Retinal pigment epithelial cell (primary cell): ENCODE measurements at regions not wholly inside any gene's neighbourhood (a gene's known extent, or its start where the extent isn't known, plus 50 kb on each side); places are given as distances from the start of the nearest gene placed in this dataset.
A peak's percentile ranks its signal among the peaks of the same experiment; 100 is the strongest.

Experiments used
- DNase-seq: peaks from one replicate; pipeline ENCODE4 v3.0.0-alpha.2; 2010; ENCODE audit warnings: low read depth
- H3K4me3 ChIP-seq: 2 replicates; pipeline ENCODE4 v1.5.1; 2011; ENCODE audit warnings: mild to moderate bottlenecking, low read length, control low read depth, moderate library complexity
- TF ChIP-seq, protein P1 (sequence below): conservative IDR thresholded peaks from 2 replicates; pipeline ENCODE4 v1.5.1; 2011; ENCODE audit warnings: low read depth, low read length, control low read depth, inconsistent platforms

DNA sequence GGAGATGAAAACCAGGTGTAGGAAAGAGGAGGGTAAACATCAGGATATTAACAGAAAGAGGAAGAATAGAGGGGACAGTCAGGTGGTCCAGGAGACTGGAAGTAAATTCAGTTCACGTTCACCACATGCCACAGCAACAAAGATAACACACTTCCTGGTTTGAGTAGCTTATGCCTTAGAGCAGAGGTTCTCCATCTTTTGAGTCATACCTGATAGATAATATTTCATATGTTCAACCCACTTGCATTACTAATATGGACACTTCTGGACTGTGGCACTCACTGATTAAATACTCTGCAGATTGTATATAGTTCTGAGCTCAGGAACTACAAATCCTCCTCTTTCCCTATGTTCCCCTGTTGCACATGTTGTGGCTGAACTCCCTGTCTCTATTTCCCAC, 179.9 kb upstream of the NR3C1 start:
- TF ChIP-seq, protein P1, sequence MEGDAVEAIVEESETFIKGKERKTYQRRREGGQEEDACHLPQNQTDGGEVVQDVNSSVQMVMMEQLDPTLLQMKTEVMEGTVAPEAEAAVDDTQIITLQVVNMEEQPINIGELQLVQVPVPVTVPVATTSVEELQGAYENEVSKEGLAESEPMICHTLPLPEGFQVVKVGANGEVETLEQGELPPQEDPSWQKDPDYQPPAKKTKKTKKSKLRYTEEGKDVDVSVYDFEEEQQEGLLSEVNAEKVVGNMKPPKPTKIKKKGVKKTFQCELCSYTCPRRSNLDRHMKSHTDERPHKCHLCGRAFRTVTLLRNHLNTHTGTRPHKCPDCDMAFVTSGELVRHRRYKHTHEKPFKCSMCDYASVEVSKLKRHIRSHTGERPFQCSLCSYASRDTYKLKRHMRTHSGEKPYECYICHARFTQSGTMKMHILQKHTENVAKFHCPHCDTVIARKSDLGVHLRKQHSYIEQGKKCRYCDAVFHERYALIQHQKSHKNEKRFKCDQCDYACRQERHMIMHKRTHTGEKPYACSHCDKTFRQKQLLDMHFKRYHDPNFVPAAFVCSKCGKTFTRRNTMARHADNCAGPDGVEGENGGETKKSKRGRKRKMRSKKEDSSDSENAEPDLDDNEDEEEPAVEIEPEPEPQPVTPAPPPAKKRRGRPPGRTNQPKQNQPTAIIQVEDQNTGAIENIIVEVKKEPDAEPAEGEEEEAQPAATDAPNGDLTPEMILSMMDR, result no peak
- no peak for DNase-seq
- no peak overlapping the region for H3K4me3 ChIP-seq

DNA sequence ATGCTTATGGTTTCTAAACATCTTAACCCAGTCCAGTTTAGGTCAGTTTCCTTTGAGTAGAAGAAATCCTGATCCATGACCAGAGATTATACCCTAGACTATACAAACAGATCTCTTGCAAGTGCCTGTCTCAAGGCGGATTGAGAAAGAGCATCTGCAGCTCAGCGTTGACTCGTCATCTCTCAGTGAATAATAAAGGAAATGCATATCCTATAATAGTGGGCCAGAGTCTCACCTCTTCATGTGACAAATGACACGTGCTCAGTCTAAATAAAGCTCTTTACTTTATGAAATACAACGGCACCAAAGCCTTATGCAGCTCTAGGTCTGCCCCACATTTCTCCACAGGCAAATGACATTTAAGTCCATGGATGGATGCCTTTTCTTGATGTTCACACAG, 179.4 kb upstream of the NR3C1 start:
- DNase-seq, result no peak
- no peak overlapping the region for H3K4me3 ChIP-seq
- TF ChIP-seq, protein P1, result no peak

DNA sequence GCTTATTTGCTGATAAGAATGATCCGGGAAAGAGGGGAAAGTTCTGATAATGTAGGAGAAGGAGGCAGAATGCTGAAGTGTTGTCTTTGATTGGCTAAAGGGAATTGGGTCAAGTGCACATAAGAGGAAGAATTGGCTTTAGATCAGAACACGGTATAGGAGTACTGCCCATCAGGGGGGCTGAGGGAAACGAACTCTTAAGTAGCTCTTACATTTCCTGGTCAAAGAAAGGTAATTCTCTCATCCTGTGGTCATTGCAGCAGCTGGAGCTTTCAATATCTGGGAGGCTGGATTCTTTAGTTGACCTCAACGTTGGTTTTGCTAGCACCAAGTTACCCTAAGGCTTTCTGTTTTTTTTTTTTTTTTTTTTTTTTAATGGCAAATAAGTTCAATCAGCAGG, 178.7 kb upstream of the NR3C1 start:
- TF ChIP-seq, protein P1, result no peak
- no peak for DNase-seq
- no peak overlapping the region for H3K4me3 ChIP-seq

DNA sequence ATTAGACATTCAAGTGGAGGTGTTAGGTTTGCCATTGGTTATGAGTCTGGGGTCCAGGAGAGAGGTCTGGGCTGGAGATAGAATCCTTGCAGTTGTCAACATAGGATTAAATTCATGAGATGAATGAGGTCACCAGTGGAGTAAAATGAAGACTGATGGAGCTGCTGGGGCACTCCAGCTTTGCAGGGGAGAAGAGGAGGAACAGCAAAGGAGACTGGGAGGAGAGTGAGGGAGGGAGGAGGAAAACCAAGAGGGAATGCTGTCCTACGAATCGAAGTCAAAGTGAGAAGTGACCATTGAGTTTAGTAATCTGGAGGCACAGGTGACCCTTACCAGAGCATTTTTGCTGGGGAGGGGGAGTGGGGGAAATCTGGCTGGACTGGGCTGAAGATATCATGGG, 178.2 kb upstream of the NR3C1 start:
- TF ChIP-seq, protein P1, result no peak
- no peak overlapping the region for H3K4me3 ChIP-seq
- DNase-seq, result no peak

DNA sequence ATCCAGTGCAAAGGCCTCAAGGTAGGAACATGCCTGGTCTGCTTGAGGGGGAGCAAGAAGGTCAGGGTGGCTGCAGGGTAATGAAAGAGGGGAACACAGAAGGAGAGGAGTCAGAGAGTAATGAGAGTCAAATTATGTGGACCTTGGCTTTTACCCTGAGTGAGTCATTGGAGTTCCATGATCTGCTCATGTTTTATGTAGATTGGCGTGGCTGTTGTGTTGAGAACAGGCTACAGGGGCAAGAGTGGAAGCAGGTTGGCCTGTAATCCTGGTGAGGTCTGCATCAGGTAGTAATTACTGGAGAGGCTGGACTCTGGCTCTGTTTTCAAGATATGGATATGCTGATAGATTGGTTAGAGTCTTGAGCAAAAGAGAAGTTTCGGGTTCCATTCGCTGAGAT, 177.7 kb upstream of the NR3C1 start:
- DNase-seq, result no peak
- TF ChIP-seq, protein P1, result no peak
- H3K4me3 ChIP-seq, result no peak overlapping the region

DNA sequence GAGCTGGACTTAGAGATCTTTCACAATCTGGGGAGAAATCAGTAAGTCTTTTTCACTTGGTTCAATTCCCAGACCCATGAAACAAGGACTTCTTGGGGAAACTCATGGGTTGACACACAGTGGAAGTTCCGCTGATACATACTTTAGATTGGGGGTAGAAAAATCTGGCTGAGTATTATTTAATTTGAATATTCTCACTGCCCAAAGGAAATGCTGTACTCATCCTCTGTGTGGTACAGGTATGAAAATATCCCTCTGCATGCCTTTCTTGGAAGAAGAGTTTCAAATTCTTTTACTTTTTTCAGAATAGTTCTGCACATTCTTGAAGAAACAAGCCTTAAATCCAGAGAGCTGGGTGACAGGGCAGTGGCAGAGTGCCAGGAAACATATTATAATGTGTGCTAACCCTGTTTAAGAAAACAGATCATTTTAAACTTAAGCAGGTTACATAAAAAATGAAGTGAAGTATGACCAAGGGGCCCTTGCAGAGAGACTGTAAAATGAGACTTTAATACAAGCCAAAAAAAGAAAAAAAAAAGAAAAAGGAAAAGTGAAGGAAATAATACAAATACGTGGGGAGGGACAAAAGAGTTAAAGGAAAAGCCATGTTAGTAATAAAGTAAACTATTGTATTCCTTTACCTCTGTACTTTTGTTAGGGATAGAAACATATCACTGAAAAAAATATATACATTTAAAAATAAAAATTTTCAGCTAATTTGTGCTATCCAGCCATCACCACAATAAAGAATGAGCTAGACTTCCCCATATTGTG, 173.4 kb upstream of the NR3C1 start:
- no peak overlapping the region for H3K4me3 ChIP-seq
- TF ChIP-seq, protein P1, result no peak
- DNase-seq, result peak; percentile 89

DNA sequence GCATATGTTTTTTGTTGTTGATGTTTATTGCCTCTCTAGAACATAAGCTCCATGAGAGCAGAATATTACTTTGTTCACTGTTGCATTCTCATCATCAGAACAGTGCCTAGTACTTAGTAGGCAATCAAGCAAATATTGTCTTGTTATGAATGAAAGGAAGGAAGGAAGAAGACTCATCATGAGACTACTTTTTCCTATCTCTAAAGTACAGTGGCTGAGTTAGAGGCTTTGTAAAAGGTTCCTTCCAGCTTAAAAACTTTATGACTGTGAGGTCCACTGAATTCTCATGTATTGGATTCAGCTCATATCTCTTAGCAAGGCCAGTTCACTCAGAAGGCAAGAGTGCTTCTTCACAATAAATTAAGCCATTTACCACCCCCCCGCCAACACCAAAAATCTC, 171.8 kb upstream of the NR3C1 start:
- H3K4me3 ChIP-seq, result no peak overlapping the region
- DNase-seq, result no peak
- TF ChIP-seq, protein P1, result no peak
